Peyer's patch (tissue), 4 donors: ENCODE measurements at regions not wholly inside any gene's neighbourhood (a gene's known extent, or its start where the extent isn't known, plus 50 kb on each side); places are given as distances from the start of the nearest gene placed in this dataset.

Experiments
- CTCF ChIP-seq, 6 experiments: fragments of 450-650 bp in 4 of 6; fragments of 200-600 bp in 2 of 6; sonication (generic) in 1 of 6; IDR thresholded peaks; one replicate each; pipeline ENCODE4 v1.5.1; 2017 to 2019; ENCODE audit warnings: antibody characterized with exemption in 6 of 6, mild to moderate bottlenecking in 3 of 6, moderate library complexity in 1 of 6
- POLR2A ChIP-seq, 2 donors: fragments of 450-650 bp; IDR thresholded peaks; one replicate each; pipeline ENCODE4 v1.5.1; 2017; ENCODE audit warnings: antibody characterized with exemption in 2 of 2, mild to moderate bottlenecking in 2 of 2, moderate library complexity in 2 of 2

- TF ChIP-seq CTCF (IDR thresholded peaks at IDR 0.05) (no peak), POLR2A (IDR thresholded peaks at IDR 0.05) (no peak)
These were observed 348.1 kb upstream of the PTGER4 start for GRCh38 chr5:40331616-40332015.
